Pons (tissue), 1 donor: ENCODE measurements at regions not wholly inside any gene's neighbourhood (a gene's known extent, or its start where the extent isn't known, plus 50 kb on each side); places are given as distances from the start of the nearest gene placed in this dataset.
"Not testable (repeated sequence)": the region's sequence is repeated elsewhere in the genome, so short reads cannot be mapped to it uniquely, and the experiment has no call there.

ENCODE experiments used
- DNase-seq: peaks from one replicate; pipeline ENCODE4 v3.0.0-alpha.2; 2016; ENCODE audit warnings: low spot score

DNA sequence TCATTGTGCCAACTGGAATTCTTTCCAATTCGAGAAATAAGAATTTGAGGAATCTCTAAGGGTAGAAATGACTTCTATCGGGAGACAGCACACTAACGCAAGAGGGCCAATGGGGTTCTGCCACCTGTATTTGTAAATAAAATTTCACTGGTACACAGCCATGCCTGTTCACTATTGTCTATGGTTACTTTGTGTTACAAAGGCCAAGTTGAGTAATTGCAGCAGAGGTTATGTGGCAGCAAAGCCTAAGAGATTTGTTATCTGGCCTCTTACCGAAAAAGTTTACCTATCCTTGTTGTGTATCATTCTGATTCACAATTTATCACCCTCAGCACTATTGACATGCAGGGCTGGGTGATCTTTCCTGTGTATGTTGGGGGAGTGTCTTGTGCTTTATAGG is 278.0 kb downstream of the KLF5 start:
- no peak for DNase-seq

DNA sequence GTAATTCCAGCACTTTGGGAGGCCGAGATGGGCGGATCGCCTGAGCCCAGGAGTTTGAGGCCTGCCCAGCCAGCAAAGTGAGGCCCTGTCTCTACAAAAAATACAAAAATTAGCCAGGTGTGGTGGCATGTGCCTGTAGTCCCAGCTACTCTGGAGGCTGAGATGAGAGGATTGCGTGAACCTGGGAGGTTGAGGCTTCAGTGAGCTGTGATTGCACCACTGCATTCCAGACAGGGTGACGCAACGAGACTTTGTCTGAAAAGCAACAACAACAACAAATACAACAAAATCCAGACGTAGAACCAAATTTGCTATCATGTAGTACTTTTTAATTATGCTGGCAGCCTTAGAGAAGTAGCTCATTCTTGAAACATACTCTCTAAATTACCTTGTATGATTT is 277.1 kb downstream of the KLF5 start:
- no peak for DNase-seq

DNA sequence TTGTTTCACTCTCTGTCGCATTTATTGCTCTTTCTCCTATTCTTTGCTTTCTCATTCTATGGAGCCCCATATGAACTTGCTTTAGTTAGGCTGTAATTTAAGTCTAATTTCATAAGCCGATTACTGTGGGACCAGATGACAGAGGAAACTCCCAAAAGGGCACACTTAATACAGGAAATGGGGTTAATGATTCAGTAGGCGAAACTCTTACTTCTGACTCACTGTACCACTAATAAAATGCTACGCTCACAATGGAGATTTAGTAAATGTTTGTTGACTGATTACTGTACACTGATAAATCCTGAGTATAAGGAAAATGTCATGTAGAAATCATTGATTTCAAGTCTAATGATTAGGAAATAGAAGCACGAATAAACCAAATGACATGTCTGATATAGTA is 276.4 kb downstream of the KLF5 start:
- no peak for DNase-seq

DNA sequence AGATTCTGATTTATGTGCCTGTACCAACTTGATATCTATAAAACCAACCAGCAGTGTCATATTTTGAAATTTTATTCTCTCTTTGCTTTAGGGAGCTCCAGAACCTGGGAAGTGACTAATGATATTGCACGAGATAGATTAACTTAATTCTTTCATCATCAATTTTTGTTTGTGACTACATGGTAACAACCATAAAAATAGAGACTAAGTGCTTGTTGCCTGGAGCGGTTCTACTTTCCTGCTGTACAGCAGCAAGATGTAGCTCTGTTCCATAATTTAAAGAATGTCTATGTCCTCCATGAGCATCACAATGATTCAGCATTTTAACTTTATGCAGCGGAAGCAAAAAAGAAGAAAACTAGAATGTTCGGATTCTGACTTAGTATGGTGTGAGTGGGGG is 275.6 kb downstream of the KLF5 start:
- no peak for DNase-seq

- DNase-seq, result no peak
Observed at GRCh38 chr13:73331556-73331955, 272.8 kb downstream of the KLF5 start.

DNA sequence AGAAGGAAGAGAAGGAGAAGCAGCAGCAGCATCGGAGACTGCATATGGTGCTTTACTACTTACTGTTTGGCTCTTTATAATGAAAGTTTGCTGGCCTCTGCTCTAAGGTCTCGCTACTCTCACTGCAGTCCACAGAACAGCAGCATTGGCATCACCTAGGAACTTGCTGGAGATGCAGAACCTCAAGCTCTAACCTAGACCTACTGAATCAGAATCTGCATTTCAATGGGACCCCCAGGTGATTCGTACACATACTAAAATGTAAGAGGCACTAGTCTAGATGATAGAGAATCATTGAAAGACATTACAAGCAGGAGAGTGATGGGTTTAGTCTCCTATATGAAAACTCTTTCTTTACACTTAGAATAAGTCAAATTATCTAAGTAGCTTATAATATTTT is 270.6 kb downstream of the KLF5 start:
- DNase-seq, result no peak

DNA sequence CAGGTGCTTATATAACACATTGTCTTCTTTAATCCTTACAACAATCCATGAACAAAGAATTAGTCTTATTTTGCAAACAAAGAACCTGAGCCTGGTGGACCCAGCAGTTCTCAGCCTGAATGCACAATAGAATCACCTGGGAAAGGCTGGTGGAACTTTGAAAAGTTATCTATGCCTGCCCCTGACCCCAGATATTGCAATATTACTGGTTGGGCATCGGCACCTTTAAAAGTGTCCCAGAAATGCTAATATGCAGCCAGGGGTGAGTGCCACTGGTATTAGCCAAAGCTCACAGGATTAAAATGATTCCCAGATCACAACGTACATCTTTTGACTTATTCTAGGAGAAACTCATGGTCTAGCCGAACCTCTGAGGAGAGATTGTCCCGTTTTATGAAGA is 268.8 kb downstream of the KLF5 start:
- no peak for DNase-seq

DNA sequence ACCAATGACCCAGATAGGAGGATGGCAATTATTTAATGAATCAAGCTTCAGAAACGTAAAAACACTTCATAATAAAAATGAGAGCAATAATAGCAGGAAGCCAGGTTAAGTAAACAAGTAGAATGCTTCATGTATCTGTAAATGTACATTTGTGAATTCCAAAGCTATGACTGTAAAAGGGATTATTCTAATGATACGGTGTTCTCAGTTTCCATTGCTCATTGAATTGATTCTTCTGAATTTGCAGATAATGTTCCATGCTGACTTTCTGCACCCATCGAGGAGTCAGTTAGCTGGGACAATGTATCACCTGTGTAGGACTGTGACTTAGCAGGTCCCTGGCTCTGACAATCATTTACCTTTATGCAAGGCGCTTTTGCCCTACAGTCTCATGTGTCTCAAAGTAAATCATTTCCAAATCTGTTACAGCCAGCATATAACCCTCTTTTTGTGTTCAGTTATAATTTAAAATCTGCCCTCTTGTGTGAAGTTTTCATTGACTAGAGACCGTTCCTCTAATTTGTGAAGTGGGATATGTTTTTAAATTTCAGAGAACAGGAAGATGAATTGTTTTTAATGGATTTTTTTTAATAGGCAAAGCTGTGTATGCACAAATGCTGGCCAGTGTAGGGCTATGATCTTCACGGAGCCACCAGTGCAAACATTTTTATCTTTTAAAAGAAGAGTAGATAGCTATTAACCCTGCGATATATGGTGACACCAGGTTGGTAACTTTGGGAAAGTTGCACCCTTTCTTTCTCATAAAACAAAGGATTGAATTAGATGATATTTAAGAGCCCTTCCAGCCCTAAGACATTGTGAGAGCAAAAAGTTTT is 267.1 kb downstream of the KLF5 start:
- no peak for DNase-seq

DNA sequence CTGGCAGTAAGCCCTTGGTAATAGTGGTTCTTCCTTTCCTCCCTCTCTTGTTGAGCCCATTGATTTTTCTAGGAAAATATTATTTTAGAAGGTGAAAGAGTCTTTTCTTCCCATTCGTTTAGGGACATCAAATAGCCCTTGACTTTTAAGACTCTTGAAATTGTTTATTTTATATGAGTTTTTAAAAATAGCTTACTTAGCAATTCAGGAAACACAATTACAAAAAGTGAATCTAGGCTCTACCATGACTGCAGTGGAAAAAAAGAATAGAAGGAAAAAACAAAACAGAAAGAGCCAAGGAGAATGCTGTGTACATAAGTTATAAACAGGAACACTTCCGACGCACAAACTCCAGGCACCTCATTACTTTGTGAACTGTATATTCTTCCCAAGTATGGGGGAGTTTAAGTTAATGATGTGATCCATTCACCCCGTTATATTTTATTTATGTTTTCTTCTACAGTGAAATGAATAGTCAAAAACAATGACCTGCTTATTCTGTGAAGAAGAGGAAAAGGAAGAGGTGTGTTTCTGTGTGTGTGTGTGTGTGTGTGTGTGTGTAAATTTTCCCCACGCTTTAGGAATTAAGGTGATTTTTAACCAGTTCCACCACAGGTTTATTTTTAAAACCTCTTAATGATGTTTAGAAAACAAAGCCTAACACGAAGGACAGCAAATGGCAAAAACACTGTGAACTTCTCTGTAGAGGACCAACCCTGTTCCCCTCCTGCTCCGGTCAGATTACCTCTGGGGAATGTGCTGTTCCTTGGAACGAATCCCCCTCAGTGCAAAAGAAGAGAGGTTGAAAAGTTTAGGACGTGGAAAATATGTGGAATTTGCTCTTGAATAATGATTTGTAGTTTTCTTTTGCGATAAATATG is 266.3 kb downstream of the KLF5 start:
- DNase-seq, result no peak

DNA sequence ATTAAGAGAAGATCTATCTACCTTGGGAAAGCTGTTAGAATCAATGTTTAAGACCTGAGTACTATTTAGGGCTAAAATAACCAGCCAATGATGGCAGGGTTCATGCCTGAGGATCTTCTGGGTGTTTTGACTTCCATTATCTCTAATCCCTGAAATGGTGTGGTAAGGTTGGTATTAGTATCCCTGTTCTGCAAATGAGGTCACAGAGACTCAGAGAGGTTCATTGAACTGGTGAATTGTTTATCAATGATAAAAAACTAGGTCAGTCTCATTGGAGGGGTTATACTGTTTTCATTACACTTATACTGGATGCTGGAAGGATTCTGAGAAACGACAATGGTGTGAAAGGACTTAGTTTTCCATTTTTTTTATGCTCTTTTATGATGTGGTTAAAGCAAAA is 264.8 kb downstream of the KLF5 start:
- no peak for DNase-seq

DNA sequence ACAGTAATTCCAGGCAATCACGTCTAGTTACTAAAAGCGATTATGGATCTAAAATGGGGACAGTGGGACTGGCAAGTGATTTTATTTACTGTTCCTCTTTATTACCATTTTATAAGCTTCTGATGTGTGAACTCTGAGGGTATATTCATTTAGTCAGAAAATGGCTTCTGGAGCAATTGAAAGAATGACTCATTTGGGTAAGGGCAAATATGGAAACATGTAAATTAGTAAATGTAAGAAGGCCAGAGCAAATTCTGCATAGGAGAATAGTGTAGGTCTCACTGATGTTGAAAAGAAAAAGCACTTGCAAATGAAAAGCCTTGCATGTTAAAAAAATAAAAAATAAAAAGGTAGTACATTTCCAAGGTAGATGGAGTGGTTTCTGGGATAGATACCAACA is 262.2 kb downstream of the KLF5 start:
- no peak for DNase-seq

- DNase-seq, result no peak
Observed at GRCh38 chr13:73317140-73317539, 258.3 kb downstream of the KLF5 start.

DNA sequence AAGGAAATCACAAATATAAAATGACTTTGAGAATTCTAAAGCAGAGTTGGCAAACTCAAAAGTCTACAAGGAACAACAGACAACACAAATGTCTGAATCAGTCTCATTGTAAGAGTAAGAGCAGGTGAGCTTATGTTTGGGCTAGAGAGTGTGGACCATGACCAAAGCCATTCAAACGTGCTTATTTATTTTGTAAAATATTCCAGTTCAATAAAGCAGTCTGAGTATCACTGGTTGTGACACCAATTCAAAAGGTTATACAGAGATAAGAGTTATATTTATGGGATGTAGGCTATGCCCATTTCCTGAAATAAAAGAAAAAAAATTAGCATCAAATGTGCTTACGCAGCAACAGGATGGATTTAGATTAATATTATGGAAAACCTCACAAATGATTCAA is 251.6 kb downstream of the KLF5 start:
- DNase-seq, result no peak

- no peak for DNase-seq
Observed at GRCh38 chr13:73307481-73307880, 248.7 kb downstream of the KLF5 start.

GRCh38 chr13:73306688-73307087 is 247.9 kb downstream of the KLF5 start:
- DNase-seq, result no peak

DNA sequence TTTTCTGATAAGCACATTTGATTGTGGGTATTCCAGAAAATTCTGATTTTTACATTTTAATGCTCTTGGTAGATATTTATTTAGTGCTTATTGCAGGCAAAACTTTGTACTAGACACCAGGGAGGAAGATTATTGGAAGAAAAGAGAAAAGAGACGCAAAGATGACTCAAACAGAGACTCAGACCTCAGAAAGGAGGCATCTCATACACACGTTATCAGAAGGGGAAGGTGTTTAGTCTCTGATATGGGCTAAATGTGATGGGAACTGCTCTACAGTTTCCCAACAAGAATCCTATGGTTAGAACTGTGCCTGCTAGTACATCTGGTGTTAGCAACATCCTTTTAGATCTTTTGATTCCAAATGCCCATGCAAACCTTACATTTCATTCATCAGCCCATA is 245.6 kb downstream of the KLF5 start:
- DNase-seq, result no peak

GRCh38 chr13:73303851-73304250 is 245.0 kb downstream of the KLF5 start:
- no peak for DNase-seq

- not testable (repeated sequence) for DNase-seq
Observed at GRCh38 chr13:73301622-73302021, 242.8 kb downstream of the KLF5 start.

GRCh38 chr13:73300718-73301425 is 242.1 kb downstream of the KLF5 start:
- DNase-seq, result no peak

DNA sequence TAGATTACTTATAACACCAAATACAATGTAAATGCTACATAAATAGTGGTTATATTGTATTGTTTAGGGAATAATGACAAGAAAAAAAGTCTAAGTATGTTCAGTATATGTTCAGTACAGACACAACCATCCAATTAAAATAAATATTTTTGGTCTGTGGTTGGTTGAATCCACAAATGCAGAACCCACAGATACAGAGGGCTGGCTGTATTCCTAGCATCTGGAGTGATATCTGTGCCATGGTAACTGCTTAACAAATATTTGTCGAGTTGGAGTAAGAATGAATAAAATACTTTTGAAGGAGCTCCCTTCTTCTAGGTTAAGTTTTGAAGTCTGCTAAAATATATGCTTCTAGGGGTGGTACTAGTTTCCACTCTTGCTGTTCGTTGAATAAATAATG is 241.0 kb downstream of the KLF5 start:
- DNase-seq, result no peak

DNA sequence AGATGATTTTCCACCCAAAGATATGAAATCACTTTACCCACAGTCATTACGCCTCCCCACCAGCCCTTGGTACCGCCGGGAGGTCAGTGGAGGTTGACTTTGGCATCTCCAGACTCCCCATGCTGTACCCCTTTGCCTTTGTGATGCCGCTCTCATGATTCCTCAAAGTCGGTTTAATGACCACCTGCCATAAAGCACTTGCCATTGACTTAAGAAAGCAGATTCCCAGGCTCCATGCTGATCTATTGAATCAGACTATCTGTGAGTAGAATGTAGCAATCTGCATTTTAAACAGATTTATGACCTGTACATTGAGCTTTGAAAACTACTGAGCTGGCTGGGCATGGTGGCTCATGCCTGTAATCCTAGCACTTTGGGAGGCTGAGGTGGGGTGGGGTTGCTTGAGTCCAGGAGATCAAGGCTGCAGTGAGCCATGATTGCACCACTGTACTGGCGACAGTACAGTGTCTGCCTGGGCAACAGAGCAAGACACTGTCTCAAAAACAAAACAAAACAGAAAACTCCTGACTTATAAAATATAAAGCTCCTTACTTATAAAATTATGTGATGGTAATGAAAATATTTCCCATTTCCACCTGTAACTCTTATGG is 235.2 kb downstream of the KLF5 start:
- no peak for DNase-seq

DNA sequence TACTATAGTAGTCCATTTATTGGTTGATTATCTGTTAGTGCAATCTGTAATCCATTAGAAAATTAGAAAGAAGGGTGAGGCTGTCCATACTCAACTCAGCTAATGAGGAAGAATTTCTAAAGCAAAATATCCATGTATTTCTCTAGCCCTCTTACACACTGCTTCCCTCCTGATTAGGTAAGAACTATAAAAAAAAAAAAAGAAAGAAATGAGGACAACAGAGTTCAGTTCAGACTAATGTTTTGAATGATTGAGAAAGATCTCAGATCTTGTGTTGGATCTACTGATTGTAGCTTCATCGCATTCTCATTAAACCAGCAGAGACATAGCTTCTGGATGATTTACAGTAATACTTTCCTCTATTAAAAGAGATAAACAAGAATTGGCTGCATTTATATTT is 233.3 kb downstream of the KLF5 start:
- no peak for DNase-seq
